Urothelium cell line (cell line): ENCODE measurements at regions not wholly inside any gene's neighbourhood (a gene's known extent, or its start where the extent isn't known, plus 50 kb on each side); places are given as distances from the start of the nearest gene placed in this dataset.

Experiments used
- DNase-seq: peaks from one replicate; pipeline ENCODE4 v3.0.0; 2011; ENCODE audit warnings: low spot score, mixed read lengths
- FAIRE-seq: peaks from 2 replicates; lab custom pipeline; 2011; peaks lifted over from hg19 to GRCh38; lab: Jason Lieb, UNC

- no peak for FAIRE-seq
- no peak for DNase-seq
Measured at GRCh38 chr7:42338916-42339540, 102.0 kb upstream of the GLI3 start.

- no peak for DNase-seq
Measured at GRCh38 chr7:42338231-42338915, 101.4 kb upstream of the GLI3 start.

GRCh38 chr7:42337225-42337905 lies 100.4 kb upstream of the GLI3 start:
- DNase-seq (no peak), FAIRE-seq (peak; percentile 42)

More at GRCh38 chr7:42338231-42338915, 101.4 kb upstream of the GLI3 start:
- FAIRE-seq: no peak

- no peak for DNase-seq
- no peak for FAIRE-seq
Measured at GRCh38 chr7:42332605-42333222, 95.7 kb upstream of the GLI3 start.

GRCh38 chr7:42319631-42320030 lies 82.6 kb upstream of the GLI3 start:
- DNase-seq: no peak
- FAIRE-seq: no peak

- DNase-seq (peak; percentile 50), FAIRE-seq (no peak)
Measured at GRCh38 chr7:42315631-42316030, 78.6 kb upstream of the GLI3 start.

- no peak for DNase-seq
- no peak for FAIRE-seq
Measured at GRCh38 chr7:42315103-42315502, 78.1 kb upstream of the GLI3 start.

GRCh38 chr7:42314696-42315095 lies 77.7 kb upstream of the GLI3 start:
- DNase-seq: no peak
- FAIRE-seq: no peak

GRCh38 chr7:42311195-42311594 lies 74.2 kb upstream of the GLI3 start:
- DNase-seq (no peak), FAIRE-seq (no peak)

GRCh38 chr7:42292991-42293521 lies 56.0 kb upstream of the GLI3 start:
- FAIRE-seq: peak; percentile 91
- no peak for DNase-seq

- FAIRE-seq (no peak), DNase-seq (no peak)
Measured at GRCh38 chr7:42289473-42289872, 52.5 kb upstream of the GLI3 start.
